Activated T-helper 1 cell treated with Interleukin-2 at 50 U/mL for 16 hours (primary cell): ENCODE measurements at regions not wholly inside any gene's neighbourhood (a gene's known extent, or its start where the extent isn't known, plus 50 kb on each side); places are given as distances from the start of the nearest gene placed in this dataset.
A peak's percentile ranks its signal among the peaks of the same experiment; 100 is the strongest.
"Not testable (repeated sequence)": the region's sequence is repeated elsewhere in the genome, so short reads cannot be mapped to it uniquely, and the experiment has no call there.

ENCODE experiments used
- DNase-seq: peaks from one replicate; pipeline ENCODE4 v3.0.0-alpha.2; 2020; ENCODE audit warnings: low read depth

DNA sequence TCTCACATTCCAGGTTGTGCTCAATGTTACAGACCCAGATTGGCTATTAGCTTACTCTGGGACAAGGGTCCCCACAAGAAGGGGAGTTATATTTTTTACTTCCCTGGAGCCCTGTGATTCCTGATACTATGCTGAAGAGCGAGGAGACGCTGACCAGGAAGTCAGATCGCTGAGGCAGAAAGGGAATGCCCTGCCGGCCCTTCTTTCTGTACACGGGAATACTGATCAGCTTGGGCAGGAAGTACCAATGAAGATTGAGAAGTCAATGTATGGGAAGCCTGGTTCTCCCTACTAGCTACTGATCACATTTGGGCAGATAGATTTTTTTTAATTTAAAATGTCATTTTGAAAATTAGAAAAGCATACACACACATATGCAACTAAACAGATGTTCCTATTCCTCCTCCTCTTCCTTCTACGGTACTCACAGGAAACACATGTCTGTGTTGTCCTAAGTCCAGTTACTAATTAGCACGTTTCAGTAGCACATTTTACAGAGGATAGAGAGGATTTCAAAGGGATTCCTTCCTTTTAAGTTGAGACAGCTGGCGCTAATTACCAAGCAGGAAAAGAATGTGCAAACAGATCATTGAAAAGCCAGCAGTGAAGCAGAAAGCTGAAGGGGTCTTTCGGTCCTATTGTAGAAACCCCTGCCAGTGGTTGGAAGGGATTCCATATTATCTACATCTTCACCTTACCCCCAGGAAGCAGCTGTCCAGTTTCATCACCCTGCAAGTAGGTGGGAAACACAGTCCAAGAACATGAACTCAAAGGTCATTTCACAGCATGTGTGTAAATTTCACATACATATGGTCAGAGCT lies 292.4 kb downstream of the DUSP6 start:
- no peak for DNase-seq

DNA sequence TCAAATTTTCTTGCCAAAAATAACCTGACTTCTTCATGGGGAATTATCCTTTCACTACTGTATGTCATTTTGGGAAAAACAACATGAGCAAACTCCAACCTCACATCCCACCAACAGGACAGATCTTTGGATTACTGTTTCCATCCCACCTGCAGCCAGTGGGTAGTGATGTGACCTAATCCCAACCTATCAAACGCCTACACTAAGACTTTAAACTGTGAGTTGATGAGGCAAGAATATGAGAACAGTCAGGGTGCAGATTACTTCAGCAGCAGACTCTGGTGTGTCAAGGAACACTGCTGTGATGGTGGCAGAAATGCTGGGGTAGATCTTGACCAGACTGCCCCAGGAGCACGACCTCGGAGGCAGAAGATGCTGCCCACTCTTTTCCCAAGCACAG lies 293.2 kb downstream of the DUSP6 start:
- DNase-seq: no peak

DNA sequence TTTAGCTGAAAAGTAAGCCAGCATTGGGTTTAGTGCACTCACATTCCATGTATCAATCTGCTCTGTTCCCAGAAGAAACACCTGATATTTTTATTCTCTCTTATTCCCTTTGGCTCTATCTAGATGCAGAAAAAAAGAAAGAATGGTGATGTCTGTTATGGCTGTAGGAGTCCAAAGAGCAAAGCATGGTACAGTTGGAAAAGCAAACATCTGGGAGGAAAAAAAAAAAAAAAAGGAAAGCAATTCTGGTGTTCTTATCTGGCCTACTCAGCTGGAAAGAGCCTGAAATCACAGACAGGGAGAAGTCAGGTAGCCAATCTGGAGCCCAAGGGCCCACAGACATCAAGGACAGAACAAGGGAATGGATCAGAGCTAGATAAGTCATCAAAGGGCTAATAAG lies 293.9 kb downstream of the DUSP6 start:
- no peak for DNase-seq

- not testable (repeated sequence) for DNase-seq
These were observed 298.5 kb downstream of the DUSP6 start for GRCh38 chr12:89053817-89054216.

DNA sequence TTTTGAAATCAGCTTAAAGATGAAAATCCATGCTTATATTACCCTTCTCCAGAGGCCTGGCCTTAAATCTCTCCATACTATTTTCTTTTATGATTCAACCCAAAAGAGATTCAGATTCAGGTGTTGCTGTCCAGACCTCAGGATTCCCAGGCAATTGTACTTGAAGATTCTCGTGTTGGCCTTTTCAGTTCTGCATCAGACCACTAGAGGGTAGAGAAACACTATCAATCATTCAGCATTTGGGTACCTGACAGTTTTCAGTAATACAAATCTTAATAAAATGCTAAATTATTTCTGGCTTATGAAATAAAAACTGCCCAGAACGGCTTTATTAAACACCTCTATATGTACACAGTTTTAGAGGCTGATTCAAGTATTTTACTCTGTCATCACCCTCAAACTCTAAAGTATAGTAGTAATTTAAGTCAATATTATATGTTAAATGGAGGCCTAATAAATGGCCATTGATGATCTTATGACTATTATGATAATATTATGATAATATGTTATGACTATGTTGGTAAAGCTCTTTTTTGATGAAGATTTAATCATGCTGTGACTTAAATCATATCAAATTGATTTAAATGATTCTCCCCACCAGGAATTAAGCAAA lies 301.1 kb downstream of the DUSP6 start:
- no peak for DNase-seq

GRCh38 chr12:89047856-89048418 lies 304.4 kb downstream of the DUSP6 start:
- no peak for DNase-seq

DNA sequence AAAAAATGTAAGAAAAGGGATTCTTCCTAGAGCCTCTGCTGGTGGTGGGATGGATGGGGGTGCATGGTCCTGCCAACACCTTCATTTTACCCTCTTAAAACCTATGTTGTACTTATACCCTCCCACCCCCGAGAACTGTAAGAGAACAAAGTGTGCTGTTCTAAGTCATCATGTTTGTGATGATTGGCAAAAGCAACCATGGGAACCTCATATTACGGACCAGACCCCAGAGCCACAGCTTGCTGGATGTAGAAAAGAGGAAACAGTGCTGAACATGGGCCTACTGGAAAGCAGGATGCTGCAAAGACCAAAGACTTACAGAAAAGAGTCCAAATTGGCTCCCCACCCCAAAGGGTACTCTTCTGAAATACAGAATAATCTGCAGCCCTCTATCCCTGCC lies 311.2 kb downstream of the DUSP6 start:
- no peak for DNase-seq

GRCh38 chr12:89040146-89040964 lies 311.9 kb downstream of the DUSP6 start:
- DNase-seq: peak; percentile 64

DNA sequence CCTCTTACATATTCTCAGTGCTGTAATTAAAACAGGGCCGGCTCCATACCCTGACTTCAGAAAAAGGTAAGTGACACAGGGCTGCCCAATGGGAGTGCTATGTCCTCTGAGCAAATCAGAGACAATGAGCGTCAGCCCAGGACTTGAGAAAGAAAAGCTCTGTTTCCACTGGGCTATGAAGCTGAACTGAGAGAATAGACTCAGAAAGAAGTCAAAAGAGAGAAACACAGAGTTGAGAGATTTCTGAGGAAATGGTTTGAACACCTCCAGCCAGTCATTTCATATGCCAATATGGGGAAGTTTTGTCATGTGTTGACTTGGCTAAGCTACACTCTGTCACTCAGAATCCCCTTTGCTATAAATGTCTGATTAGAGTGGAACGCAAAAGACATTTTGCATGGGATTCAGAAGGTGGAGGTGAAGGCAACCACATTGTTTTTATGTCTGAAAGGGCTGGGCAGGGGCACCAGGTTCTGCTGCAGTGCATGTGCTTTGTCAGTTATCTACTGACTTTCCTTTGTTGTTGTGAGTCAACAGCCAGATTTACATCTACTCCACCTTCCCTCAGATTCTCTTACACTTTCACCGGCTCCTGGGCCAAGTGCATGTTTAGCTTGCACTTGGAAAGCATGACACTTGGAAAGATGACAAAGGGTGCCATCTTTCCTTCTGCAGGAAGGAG lies 313.3 kb downstream of the DUSP6 start:
- DNase-seq: no peak

GRCh38 chr12:89033062-89033461 lies 319.2 kb downstream of the DUSP6 start:
- DNase-seq: no peak

GRCh38 chr12:89029961-89030360 lies 322.3 kb downstream of the DUSP6 start:
- DNase-seq: no peak

- no peak for DNase-seq
These were observed 327.7 kb downstream of the DUSP6 start for GRCh38 chr12:89024580-89024979.

- DNase-seq: no peak
These were observed 328.4 kb downstream of the DUSP6 start for GRCh38 chr12:89023936-89024335.

DNA sequence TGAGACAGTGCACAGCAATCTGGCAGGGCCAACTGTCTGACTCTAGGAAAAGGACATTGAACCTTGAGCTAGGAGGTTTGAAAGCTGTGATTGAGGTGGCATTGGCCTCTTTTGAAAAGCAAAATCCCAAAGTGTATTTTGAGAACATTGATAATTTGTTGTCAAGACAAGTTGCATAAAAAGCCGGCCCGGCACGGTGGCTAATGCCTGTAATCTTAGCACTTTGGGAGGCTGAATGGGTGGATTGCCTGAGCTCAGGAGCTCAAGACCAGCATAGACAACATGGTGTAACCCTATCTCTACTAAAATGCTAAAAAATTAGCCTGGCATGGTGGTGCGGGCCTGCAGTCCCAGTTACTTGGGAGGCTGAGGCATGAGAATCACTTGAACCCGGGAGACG lies 331.6 kb downstream of the DUSP6 start:
- no peak for DNase-seq

- DNase-seq: no peak
These were observed 332.2 kb downstream of the DUSP6 start for GRCh38 chr12:89020121-89020480.

DNA sequence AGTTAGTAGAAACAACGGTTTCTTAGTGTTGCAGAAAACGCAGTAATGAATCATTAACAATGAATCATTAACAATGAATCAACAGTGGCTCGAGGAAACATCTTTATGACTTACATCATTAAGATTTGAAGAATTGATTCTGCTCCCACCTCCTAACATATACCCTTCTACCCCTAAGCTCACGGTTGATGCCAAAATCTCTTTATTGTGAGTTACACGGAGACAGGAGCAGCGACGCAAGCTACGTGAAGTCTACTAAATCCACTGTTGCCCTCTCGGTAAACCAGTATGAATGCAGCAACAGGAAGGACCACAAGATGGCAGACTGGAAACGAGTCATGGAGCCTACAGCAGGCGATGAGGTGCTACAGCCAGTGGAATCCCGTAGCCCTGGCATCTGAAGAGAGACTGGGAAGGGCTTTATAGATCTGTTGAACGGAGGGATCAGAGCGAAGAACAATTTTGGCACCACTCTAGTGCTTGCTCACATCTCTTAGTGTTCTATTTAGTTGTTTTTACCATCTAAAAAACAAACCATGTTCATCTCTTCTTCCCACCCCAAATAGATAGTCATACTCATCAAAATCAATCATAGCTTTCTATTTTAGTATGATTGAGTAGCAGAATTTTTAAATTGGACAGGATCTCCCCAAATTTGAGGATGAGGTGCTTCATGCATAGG lies 332.7 kb downstream of the DUSP6 start:
- DNase-seq: peak; percentile 45

DNA sequence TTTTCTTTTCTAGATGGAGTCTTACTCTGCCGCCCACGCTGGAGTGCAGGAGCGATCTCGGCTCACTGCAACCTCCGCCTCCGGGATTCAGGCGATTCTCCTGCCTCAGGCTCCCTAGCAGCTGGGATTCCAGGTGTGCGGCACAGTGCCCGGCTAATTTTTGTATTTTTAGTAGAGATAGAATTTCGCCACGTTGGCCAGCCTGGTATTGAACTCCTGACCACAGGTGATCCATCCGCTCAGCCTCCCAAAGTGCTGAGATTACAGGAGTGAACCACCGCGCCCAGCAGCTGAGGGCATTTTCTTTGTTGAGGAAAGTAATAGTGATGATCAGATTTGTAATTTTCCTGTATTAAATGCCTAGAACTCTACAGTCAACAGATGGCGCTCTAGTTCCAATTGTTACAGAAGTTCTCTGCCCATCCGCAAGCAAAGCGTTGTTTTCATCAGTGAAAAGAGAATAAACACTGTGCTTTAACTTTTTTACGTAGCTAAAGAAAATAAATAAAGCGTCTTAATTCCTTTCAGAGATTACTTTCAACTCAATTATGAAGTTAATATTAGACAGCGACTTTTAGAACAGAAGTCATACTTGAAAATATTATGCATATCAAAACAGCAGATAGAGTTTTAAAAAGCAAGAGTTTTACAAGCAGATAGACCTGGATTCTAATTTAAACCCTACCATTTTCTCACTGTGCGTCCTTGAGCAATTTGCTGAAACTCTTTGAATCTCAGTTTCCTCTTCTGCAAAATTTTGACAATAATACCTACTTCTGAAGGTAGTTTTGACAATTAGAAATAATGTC lies 335.1 kb downstream of the DUSP6 start:
- DNase-seq: no peak

DNA sequence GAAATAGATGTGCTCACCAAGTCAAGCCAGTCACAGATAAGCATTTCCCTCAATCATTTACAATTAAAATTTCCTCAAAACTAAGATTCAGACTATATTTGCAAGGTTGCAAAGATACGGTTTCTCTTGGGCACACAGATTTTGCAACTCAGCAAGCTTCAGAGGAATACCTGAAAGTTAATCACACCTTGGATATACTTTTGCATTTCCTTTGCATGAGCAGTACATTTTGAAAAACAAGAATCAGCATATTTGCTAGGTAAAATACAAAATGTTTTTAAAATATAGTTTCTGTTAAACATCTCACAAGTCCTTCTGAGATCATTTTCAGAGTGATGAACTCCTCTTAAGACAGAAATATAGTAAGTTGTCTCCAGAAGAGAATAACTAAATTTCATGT lies 336.9 kb downstream of the DUSP6 start:
- DNase-seq: no peak

DNA sequence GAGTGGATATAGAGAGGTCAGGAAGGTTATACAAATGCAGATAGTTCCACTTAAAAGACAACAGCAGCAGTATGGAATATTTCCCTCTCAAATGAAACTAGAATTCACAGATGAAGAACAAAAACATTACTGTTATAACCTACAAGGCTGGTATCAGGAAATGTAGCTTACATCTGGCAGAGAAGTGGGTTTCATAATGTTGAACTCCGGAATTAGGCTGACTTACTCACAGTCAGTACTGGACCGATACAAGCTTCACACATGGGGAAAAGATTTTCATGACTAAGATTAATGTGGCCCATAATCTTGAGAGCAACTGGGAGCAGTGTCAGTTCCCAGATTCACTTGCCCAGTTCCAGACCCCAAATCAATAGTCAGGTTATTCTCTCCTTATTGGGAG lies 353.9 kb downstream of the DUSP6 start:
- DNase-seq: no peak

GRCh38 chr12:88996200-88996788 lies 356.0 kb downstream of the DUSP6 start:
- no peak for DNase-seq
